PC-3 (cell line): ENCODE measurements at regions not wholly inside any gene's neighbourhood (a gene's known extent, or its start where the extent isn't known, plus 50 kb on each side); places are given as distances from the start of the nearest gene placed in this dataset.

Experiments
- ATAC-seq: fragments of 200-7000 bp; cut with Tn5 transposase; 2 replicates; pipeline ENCODE4 v1.9.1; 2020; ENCODE audit warnings: mild to moderate bottlenecking, moderate library complexity
- BruUV-seq: library from RNA; stranded (reverse); fragments of 400-500 nt; replicated peaks from 2 replicates; lab custom pipeline; 2021; lab: Mats Ljungman, UMichigan
- CTCF ChIA-PET: fragments of 300-600 bp; sonication (Branson Sonifier 250); formaldehyde crosslinking; loops from one replicate; lab custom pipeline; 2022; ENCODE audit warnings: antibody characterized with exemption; lab: Charles Lee
- POLR2A ChIA-PET: fragments of 300-600 bp; sonication (Branson Sonifier 250); formaldehyde crosslinking; loops from one replicate; lab custom pipeline; 2022; ENCODE audit warnings: antibody characterized with exemption; ENCODE audit not compliant: unreplicated experiment; lab: Charles Lee
- DNase-seq: peaks from one replicate; pipeline ENCODE4 v3.0.0-alpha.2; 2015
- H2AFZ ChIP-seq: fragments of 300-600 bp; sonication (generic); 2 replicates; pipeline ENCODE4 v1.6.0; 2016; ENCODE audit warnings: antibody characterized with exemption, low read length
- H3F3A ChIP-seq: fragments of 300-600 bp; sonication (generic); one replicate; pipeline ENCODE4 v1.6.0; 2017; ENCODE audit warnings: antibody characterized with exemption, low read length, control low read depth, mild to moderate bottlenecking; ENCODE audit not compliant: unreplicated experiment
- H3K27ac ChIP-seq: fragments of 300-600 bp; sonication (generic); 2 replicates; pipeline ENCODE4 v1.5.1; 2016; ENCODE audit warnings: mild to moderate bottlenecking, low read length
- H3K27me3 ChIP-seq: fragments of 300-600 bp; sonication (generic); 2 replicates; pipeline ENCODE4 v1.6.1; 2016; ENCODE audit warnings: low read length, mixed read lengths
- H3K36me3 ChIP-seq: fragments of 300-600 bp; sonication (generic); 2 replicates; pipeline ENCODE4 v1.6.1; 2016; ENCODE audit warnings: low read depth, mixed run types, low read length, mixed read lengths
- H3K4me1 ChIP-seq: fragments of 300-600 bp; sonication (generic); 2 replicates; pipeline ENCODE4 v1.5.1; 2016; ENCODE audit warnings: low read length; ENCODE audit not compliant: insufficient read depth
- H3K4me2 ChIP-seq: fragments of 300-600 bp; sonication (generic); 2 replicates; pipeline ENCODE4 v1.6.0; 2016; ENCODE audit warnings: low read length
- H3K4me3 ChIP-seq: fragments of 300-600 bp; sonication (generic); 2 replicates; pipeline ENCODE4 v1.5.1; 2016; ENCODE audit warnings: mild to moderate bottlenecking, low read length, mixed read lengths
- H3K79me2 ChIP-seq: fragments of 300-600 bp; sonication (generic); 2 replicates; pipeline ENCODE4 v1.6.1; 2017; ENCODE audit warnings: low read length, mixed read lengths
- H3K9ac ChIP-seq: fragments of 300-600 bp; sonication (generic); 2 replicates; pipeline ENCODE4 v1.6.0; 2016; ENCODE audit warnings: mild to moderate bottlenecking, low read length
- H3K9me2 ChIP-seq: fragments of 300-600 bp; sonication (generic); replicated peaks from 2 replicates; pipeline ENCODE4 v1.6.1; 2016; ENCODE audit warnings: mixed run types, low read length, mixed read lengths
- H3K9me3 ChIP-seq: fragments of 300-600 bp; sonication (generic); 2 replicates; pipeline ENCODE4 v1.6.1; 2016; ENCODE audit warnings: low read length, mixed read lengths
- H4K20me1 ChIP-seq: fragments of 300-600 bp; sonication (generic); 2 replicates; pipeline ENCODE4 v1.6.1; 2016; ENCODE audit warnings: low read length, mixed read lengths
- CTCF ChIP-seq: fragments of 300-600 bp; sonication (generic); conservative IDR thresholded peaks from 2 replicates; pipeline ENCODE4 v1.5.1; 2017; ENCODE audit warnings: antibody characterized with exemption, low read depth, mild to moderate bottlenecking, low read length
- EZH2 ChIP-seq: fragments of 300-600 bp; sonication (generic); IDR thresholded peaks from one replicate; pipeline ENCODE4 v1.6.1; 2017; ENCODE audit warnings: antibody characterized with exemption, mild to moderate bottlenecking, low read length; ENCODE audit not compliant: unreplicated experiment
- EZH2phosphoT487 ChIP-seq: fragments of 300-600 bp; sonication (generic); IDR thresholded peaks from 2 replicates; pipeline ENCODE4 v1.6.1; 2018; ENCODE audit warnings: mild to moderate bottlenecking, antibody characterized with exemption, low read length, borderline replicate concordance
- intact Hi-C: fragments of 100-400 bp; cut with micrococcal nuclease; formaldehyde crosslinking; loops from 2 replicates; pipeline ENCODE4 v1.9.0; 2023

DNA sequence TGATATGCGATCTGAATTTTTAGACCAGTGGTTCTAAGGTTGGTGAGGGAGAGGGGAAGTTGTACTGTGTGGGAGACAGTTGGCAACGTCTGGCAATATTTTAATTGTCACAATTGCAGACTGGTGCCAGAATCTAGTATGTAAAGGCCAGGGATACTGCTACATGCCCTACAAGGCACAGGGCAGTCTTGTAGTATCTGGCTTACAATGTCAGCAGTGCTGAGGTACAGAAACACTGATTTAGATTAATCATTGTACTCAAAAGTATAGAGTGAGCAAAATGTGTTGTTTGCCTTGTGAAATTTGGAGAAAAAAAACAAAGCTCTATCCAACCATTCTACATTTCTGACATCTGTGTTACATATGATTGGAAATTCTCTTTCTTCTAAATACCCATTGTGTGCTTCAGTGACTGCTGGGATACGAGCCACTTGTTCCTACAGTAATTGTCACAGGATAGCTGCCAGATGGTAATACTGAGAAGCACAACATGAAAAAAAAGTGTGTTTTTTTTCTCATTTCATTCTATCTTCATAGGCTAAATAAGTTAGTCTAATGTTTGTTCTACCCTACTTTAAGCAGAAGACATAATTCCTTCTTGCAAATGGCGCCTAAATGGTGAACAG, 526.7 kb upstream of the AGA start:
- no peak overlapping the region for H3K4me3 ChIP-seq
- CTCF ChIA-PET, result no interaction called here
- no peaks in the 10 kb centered on the region for H3K9me3 ChIP-seq
- DNase-seq (no peak), ATAC-seq (no peak)
- H3K9ac ChIP-seq, result no peak overlapping the region
- no peaks in the 10 kb centered on the region for H3K79me2 ChIP-seq
- H3K36me3 ChIP-seq, result no peaks in the 10 kb centered on the region
- H3F3A ChIP-seq, result peaks cover under 1% of the 10 kb centered on the region
- POLR2A ChIA-PET, result no interaction called here
- no peaks in the 10 kb centered on the region for H3K27me3 ChIP-seq
- no peak overlapping the region for H3K27ac ChIP-seq
- H4K20me1 ChIP-seq, result no peaks in the 10 kb centered on the region
- no TSS peak for BruUV-seq
- intact Hi-C loops, result no loop called here
- TF ChIP-seq CTCF (no peak), EZH2phosphoT487 (no peak), EZH2 (no peak)
- H3K9me2 ChIP-seq, result no peaks in the 10 kb centered on the region
- peaks cover 17% of the 10 kb centered on the region for H3K4me1 ChIP-seq
- no peak overlapping the region for H2AFZ ChIP-seq
- no peak overlapping the region for H3K4me2 ChIP-seq

GRCh38 chr4:177974461-177974860, 532.2 kb upstream of the AGA start:
- DNase-seq (peak; percentile 18), ATAC-seq (peak; percentile 46; the same call in 1 of the 2 replicates)
- Histone ChIP-seq H2AFZ (no peak overlapping the region), H3K9ac (no peak overlapping the region), H3K4me1 (peaks cover 12% of the 10 kb centered on the region), H3K4me3 (no peak overlapping the region), H3K27me3 (no peaks in the 10 kb centered on the region), H3F3A (no peaks in the 10 kb centered on the region), H3K9me3 (no peaks in the 10 kb centered on the region), H3K9me2 (no peaks in the 10 kb centered on the region), H3K79me2 (no peaks in the 10 kb centered on the region), H3K27ac (no peak overlapping the region), H3K4me2 (no peak overlapping the region), H4K20me1 (no peaks in the 10 kb centered on the region), H3K36me3 (no peaks in the 10 kb centered on the region)
- intact Hi-C loops, result no loop called here
- CTCF ChIA-PET, result no interaction called here
- POLR2A ChIA-PET, result no interaction called here
- BruUV-seq, result no TSS peak
- TF ChIP-seq CTCF, result no peak
- TF ChIP-seq EZH2phosphoT487, result no peak

- POLR2A ChIA-PET, result no interaction called here
- Histone ChIP-seq H3K27ac (no peak overlapping the region), H3K9ac (no peak overlapping the region), H3F3A (no peaks in the 10 kb centered on the region), H3K27me3 (no peaks in the 10 kb centered on the region), H4K20me1 (no peaks in the 10 kb centered on the region), H3K36me3 (no peaks in the 10 kb centered on the region), H3K79me2 (no peaks in the 10 kb centered on the region), H3K4me1 (peaks cover 12% of the 10 kb centered on the region), H3K4me3 (no peak overlapping the region), H3K9me3 (no peaks in the 10 kb centered on the region), H3K9me2 (no peaks in the 10 kb centered on the region), H3K4me2 (peak overlapping the region; percentile 20), H2AFZ (no peak overlapping the region)
- DNase-seq, result no peak
- TF ChIP-seq EZH2 (no peak), CTCF (no peak), EZH2phosphoT487 (no peak)
- intact Hi-C loops, result no loop called here
- peak; percentile 54 for ATAC-seq
- no TSS peak for BruUV-seq
- CTCF ChIA-PET, result interaction anchor here (0.6 kb wide), 1 partner anchor 105 kb away, joined by 4 read pairs; no protein-coding TSS in a partner anchor
These were observed 533.2 kb upstream of the AGA start for GRCh38 chr4:177975315-177975987.
